Gastroesophageal sphincter (tissue), 4 donors: ENCODE measurements at regions not wholly inside any gene's neighbourhood (a gene's known extent, or its start where the extent isn't known, plus 50 kb on each side); places are given as distances from the start of the nearest gene placed in this dataset.

Experiments used
- ATAC-seq: fragments of 150-250 bp; one replicate; pipeline ENCODE4 v1.9.1; 2016; ENCODE audit warnings: mild to moderate bottlenecking, moderate library complexity
- H3K27ac ChIP-seq, 4 donors: fragments of 200-600 bp; sonication (generic) in 3 of 4; 1 replicate in 3 of 4; 2 replicates in 1 of 4; pipeline ENCODE4 v1.5.1; 2016 to 2019
- H3K27me3 ChIP-seq: fragments of 200-600 bp; sonication (generic); one replicate; pipeline ENCODE4 v1.5.1; 2019
- H3K36me3 ChIP-seq, 2 donors: fragments of 200-600 bp; sonication (generic); one replicate each; pipeline ENCODE4 v1.5.1; 2019; ENCODE audit warnings: control low read depth in 1 of 2
- H3K4me1 ChIP-seq, 3 donors: fragments of 200-600 bp; sonication (generic); 1 replicate in 2 of 3; 2 replicates in 1 of 3; pipeline ENCODE4 v1.5.1; 2016 to 2019; ENCODE audit warnings: control low read depth in 2 of 3
- H3K4me3 ChIP-seq, 2 donors: fragments of 200-600 bp; sonication (generic); one replicate each; pipeline ENCODE4 v1.5.1; 2019; ENCODE audit warnings: mild to moderate bottlenecking in 1 of 2, moderate library complexity in 1 of 2
- H3K9me3 ChIP-seq, 3 donors: fragments of 200-600 bp; sonication (generic); one replicate each; pipeline ENCODE4 v1.5.1; 2017 to 2019; ENCODE audit warnings: control low read depth in 2 of 3
- EP300 ChIP-seq: sonication (generic); formaldehyde crosslinking; IDR thresholded peaks from one replicate; pipeline ENCODE4 v1.6.1; 2017; ENCODE audit warnings: antibody characterized with exemption, mild to moderate bottlenecking
- POLR2A ChIP-seq, 2 donors: fragments of 450-650 bp; IDR thresholded peaks; one replicate each; pipeline ENCODE4 v1.6.1; 2017; ENCODE audit warnings: antibody characterized with exemption in 2 of 2, mild to moderate bottlenecking in 2 of 2, moderate library complexity in 1 of 2
- POLR2AphosphoS5 ChIP-seq: sonication (generic); formaldehyde crosslinking; IDR thresholded peaks from one replicate; pipeline ENCODE4 v1.6.1; 2017; ENCODE audit warnings: antibody characterized with exemption
- WGBS, 2 donors: methylation state at CpG; one replicate each; pipeline ENCODE4 v1.1.5; 2018; ENCODE audit warnings: low coverage in 1 of 2; 5-methylcytosine and 5-hydroxymethylcytosine counted together
- TF ChIP-seq, protein P1 (sequence below), 4 experiments: fragments of 200-600 bp in 2 of 4; fragments of 450-650 bp in 2 of 4; sonication (generic) in 1 of 4; IDR thresholded peaks; one replicate each; pipeline ENCODE4 v1.5.1; 2017 to 2019; ENCODE audit warnings: antibody characterized with exemption in 4 of 4, mild to moderate bottlenecking in 2 of 4, moderate library complexity in 2 of 4

GRCh38 chr11:33540946-33541915, 159.4 kb downstream of the C11orf91 start:
- no peaks in the 10 kb centered on the region for H3K9me3 ChIP-seq
- no peaks in the 10 kb centered on the region for H3K4me1 ChIP-seq
- H3K27ac ChIP-seq, result no peak overlapping the region
- TF ChIP-seq EP300 (no peak), POLR2AphosphoS5 (no peak), POLR2A (IDR thresholded peaks at IDR 0.05) (no peak)
- TF ChIP-seq, protein P1, sequence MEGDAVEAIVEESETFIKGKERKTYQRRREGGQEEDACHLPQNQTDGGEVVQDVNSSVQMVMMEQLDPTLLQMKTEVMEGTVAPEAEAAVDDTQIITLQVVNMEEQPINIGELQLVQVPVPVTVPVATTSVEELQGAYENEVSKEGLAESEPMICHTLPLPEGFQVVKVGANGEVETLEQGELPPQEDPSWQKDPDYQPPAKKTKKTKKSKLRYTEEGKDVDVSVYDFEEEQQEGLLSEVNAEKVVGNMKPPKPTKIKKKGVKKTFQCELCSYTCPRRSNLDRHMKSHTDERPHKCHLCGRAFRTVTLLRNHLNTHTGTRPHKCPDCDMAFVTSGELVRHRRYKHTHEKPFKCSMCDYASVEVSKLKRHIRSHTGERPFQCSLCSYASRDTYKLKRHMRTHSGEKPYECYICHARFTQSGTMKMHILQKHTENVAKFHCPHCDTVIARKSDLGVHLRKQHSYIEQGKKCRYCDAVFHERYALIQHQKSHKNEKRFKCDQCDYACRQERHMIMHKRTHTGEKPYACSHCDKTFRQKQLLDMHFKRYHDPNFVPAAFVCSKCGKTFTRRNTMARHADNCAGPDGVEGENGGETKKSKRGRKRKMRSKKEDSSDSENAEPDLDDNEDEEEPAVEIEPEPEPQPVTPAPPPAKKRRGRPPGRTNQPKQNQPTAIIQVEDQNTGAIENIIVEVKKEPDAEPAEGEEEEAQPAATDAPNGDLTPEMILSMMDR (IDR thresholded peaks at IDR 0.05), result no peak
- 72 to 77% methylated on average over 6 to 9 of the region's 11 CpGs for WGBS, 2 donors
- H3K4me3 ChIP-seq, result no peak overlapping the region
- peaks cover 25% of the 10 kb centered on the region for H3K27me3 ChIP-seq
- H3K36me3 ChIP-seq, result no peaks in the 10 kb centered on the region
- ATAC-seq, result no peak

DNA sequence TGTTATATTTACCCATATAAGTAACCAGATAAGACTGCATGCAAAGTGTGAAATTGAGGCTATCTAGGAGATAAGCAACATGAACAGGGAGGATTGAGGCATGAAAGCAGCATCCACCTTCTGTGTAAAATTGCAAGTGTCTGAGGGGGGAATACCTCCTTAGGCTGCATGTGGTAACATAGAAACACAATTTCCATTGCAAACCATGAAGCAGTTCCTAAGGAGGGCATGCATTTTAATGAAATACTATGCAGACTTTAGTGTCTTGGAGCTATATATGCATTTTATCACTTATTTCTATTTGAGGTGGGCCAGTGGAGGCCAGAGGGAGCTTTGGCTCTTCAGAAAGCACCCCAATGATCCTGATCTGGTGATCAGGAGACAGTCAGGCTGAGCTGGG, 160.2 kb downstream of the C11orf91 start:
- Histone ChIP-seq H3K36me3 (no peaks in the 10 kb centered on the region), H3K4me1 (no peaks in the 10 kb centered on the region), H3K27me3 (peaks cover 29% of the 10 kb centered on the region), H3K9me3 (no peaks in the 10 kb centered on the region), H3K4me3 (no peak overlapping the region), H3K27ac (no peak overlapping the region)
- no peak for ATAC-seq
- TF ChIP-seq EP300 (no peak), POLR2A (IDR thresholded peaks at IDR 0.05) (no peak)
- TF ChIP-seq, protein P1 (IDR thresholded peaks at IDR 0.05), result no peak

- Histone ChIP-seq H3K27me3 (peaks cover 30% of the 10 kb centered on the region), H3K9me3 (peaks cover 0 to 5% (median 0%) of the 10 kb centered on the region in 3 donors), H3K27ac (no peak overlapping the region), H3K4me3 (no peak overlapping the region), H3K36me3 (no peaks in the 10 kb centered on the region), H3K4me1 (no peaks in the 10 kb centered on the region)
- ATAC-seq, result no peak
- WGBS, 2 donors, result 46 to 61% methylated on average over 2 to 3 of the region's 3 CpGs
- TF ChIP-seq POLR2AphosphoS5, result no peak
- no peak for TF ChIP-seq POLR2A (IDR thresholded peaks at IDR 0.05)
- TF ChIP-seq, protein P1 (IDR thresholded peaks at IDR 0.05), result no peak
- TF ChIP-seq EP300, result no peak
Observed at GRCh38 chr11:33539751-33540150, 160.9 kb downstream of the C11orf91 start.

- Histone ChIP-seq H3K27ac (no peak overlapping the region), H3K27me3 (peaks cover 25% of the 10 kb centered on the region), H3K36me3 (no peaks in the 10 kb centered on the region), H3K9me3 (peaks cover 0 to 7% (median 0%) of the 10 kb centered on the region in 3 donors), H3K4me3 (no peak overlapping the region), H3K4me1 (no peaks in the 10 kb centered on the region)
- ATAC-seq, result no peak
- 73 to 76% methylated on average over 2 of the region's 2 CpGs for WGBS, 2 donors
- TF ChIP-seq EP300 (no peak), POLR2AphosphoS5 (no peak), POLR2A (IDR thresholded peaks at IDR 0.05) (no peak)
- TF ChIP-seq, protein P1 (IDR thresholded peaks at IDR 0.05), result no peak
Observed at GRCh38 chr11:33538726-33539125, 161.9 kb downstream of the C11orf91 start.

DNA sequence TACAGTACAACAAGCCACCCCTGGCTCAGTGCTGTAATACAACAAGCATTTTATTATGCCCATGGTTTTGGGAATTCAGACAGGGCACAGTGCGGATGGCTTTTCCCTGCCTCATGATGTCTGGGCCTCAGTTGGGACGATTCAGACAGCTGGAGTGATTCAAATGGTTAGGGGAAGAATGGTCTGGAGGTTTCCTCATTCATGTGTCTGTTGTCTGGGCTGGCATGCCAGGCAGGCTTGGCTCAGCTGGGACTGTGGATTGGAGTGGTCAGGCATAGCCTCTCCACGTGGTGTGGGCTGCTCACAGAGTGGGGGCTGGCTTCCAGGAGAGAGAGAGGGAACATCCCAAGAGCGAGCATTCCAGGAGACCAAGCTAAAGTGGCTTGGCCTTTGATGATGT, 164.4 kb downstream of the C11orf91 start:
- ATAC-seq, result no peak
- H3K4me1 ChIP-seq, result no peaks in the 10 kb centered on the region
- WGBS, 2 donors, result 27 to 100% methylated on average over 1 to 2 of the region's 4 CpGs
- TF ChIP-seq, protein P1 (IDR thresholded peaks at IDR 0.05), result no peak
- TF ChIP-seq EP300, result no peak
- no peak for TF ChIP-seq POLR2AphosphoS5
- no peak for TF ChIP-seq POLR2A (IDR thresholded peaks at IDR 0.05)
- H3K27ac ChIP-seq, result no peak overlapping the region
- peaks cover 0 to 7% (median 0%) of the 10 kb centered on the region in 3 donors for H3K9me3 ChIP-seq
- H3K27me3 ChIP-seq, result peaks cover 16% of the 10 kb centered on the region
- H3K4me3 ChIP-seq, result no peak overlapping the region
- no peaks in the 10 kb centered on the region for H3K36me3 ChIP-seq
